Activated naive CD8-positive, alpha-beta T cell treated with anti-CD3 and anti-CD28 coated beads for 36 hours (primary cell): ENCODE measurements at regions not wholly inside any gene's neighbourhood (a gene's known extent, or its start where the extent isn't known, plus 50 kb on each side); places are given as distances from the start of the nearest gene placed in this dataset.

ENCODE experiments used
- DNase-seq: peaks from one replicate; pipeline ENCODE4 v3.0.0; 2021
- H3K27ac Mint-ChIP-seq: one replicate; pipeline ENCODE4 v1.8.0; 2022; ENCODE audit warnings: mild to moderate bottlenecking, moderate library complexity, mixed read lengths
- H3K27me3 Mint-ChIP-seq: one replicate; pipeline ENCODE4 v1.8.0; 2022; ENCODE audit warnings: mild to moderate bottlenecking, mixed read lengths
- H3K36me3 Mint-ChIP-seq: one replicate; pipeline ENCODE4 v1.8.0; 2021; ENCODE audit warnings: mild to moderate bottlenecking, mixed read lengths
- H3K4me1 Mint-ChIP-seq: one replicate; pipeline ENCODE4 v1.8.0; 2021; ENCODE audit warnings: mixed read lengths
- H3K4me3 Mint-ChIP-seq: one replicate; pipeline ENCODE4 v1.8.0; 2022; ENCODE audit warnings: mild to moderate bottlenecking, moderate library complexity, mixed read lengths
- H3K9me3 Mint-ChIP-seq: one replicate; pipeline ENCODE4 v1.8.0; 2022; ENCODE audit warnings: mixed read lengths

DNA sequence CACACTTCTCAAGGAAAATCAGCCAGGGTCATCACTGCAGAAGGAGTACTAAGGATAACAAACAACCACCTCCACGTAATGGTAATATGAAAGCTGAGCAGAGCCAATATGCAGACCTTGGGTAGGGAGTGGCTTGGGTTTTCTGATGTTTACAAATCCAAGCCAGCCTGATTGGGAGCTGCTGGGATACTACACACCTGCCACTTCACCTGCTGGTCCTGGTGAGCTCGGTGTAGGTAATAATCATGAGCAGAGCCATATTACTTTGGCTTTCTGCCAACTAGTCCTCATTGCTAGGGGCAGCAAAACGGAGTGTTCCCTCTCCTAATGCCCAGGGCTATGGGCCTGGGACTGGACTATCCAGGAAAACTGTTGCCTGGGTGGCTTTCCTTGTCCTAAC, 433.5 kb upstream of the PPP2R3A start:
- H3K27me3 Mint-ChIP-seq: no peaks in the 10 kb centered on the region
- H3K27ac Mint-ChIP-seq: no peak overlapping the region
- no peaks in the 10 kb centered on the region for H3K36me3 Mint-ChIP-seq
- H3K9me3 Mint-ChIP-seq: peaks cover 6% of the 10 kb centered on the region
- no peaks in the 10 kb centered on the region for H3K4me1 Mint-ChIP-seq
- H3K4me3 Mint-ChIP-seq: no peak overlapping the region
- no peak for DNase-seq

DNA sequence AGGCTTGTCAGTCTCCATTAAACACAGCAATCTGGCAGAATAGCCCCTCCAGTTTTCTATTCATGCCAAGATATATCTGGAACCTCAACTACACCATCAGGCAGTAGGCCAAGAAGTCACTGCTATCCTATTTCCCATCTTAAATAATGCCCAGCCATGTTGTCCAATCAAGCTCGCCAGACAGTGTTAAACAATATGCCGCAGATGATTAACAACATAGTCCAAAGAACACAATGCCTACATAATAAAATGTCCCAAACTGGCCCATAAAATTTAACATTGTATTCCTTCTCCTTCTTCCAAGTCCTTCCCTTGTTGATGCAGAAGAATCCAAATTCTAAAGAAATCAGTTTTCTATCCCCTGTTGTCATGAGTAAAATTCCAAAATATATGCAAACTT, 427.4 kb upstream of the PPP2R3A start:
- H3K27me3 Mint-ChIP-seq: no peaks in the 10 kb centered on the region
- H3K27ac Mint-ChIP-seq: no peak overlapping the region
- no peaks in the 10 kb centered on the region for H3K4me1 Mint-ChIP-seq
- no peak overlapping the region for H3K4me3 Mint-ChIP-seq
- peaks cover 6% of the 10 kb centered on the region for H3K9me3 Mint-ChIP-seq
- H3K36me3 Mint-ChIP-seq: no peaks in the 10 kb centered on the region
- DNase-seq: no peak

DNA sequence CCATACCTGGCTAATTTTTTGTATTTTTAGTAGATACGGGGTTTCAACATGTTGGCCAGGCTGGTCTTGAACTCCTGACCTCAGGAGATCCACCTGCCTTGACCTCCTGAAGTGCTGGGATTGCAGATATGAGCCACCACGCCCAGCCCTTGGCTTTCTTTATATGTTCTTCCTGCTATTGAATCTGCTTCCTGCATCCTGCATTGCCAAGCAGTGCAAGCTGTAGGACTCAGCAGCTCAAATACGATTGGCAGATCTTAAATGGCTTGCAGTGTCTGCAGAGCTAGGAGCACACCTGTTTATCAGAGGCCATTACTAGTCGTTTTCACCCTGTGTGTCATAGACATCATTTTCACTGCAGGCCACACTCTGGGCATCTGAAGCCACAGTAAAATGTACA, 426.2 kb upstream of the PPP2R3A start:
- DNase-seq: no peak
- Mint-ChIP-seq H3K9me3 (peaks cover 6% of the 10 kb centered on the region), H3K4me1 (no peaks in the 10 kb centered on the region), H3K36me3 (no peaks in the 10 kb centered on the region), H3K27ac (no peak overlapping the region), H3K27me3 (no peaks in the 10 kb centered on the region), H3K4me3 (no peak overlapping the region)

DNA sequence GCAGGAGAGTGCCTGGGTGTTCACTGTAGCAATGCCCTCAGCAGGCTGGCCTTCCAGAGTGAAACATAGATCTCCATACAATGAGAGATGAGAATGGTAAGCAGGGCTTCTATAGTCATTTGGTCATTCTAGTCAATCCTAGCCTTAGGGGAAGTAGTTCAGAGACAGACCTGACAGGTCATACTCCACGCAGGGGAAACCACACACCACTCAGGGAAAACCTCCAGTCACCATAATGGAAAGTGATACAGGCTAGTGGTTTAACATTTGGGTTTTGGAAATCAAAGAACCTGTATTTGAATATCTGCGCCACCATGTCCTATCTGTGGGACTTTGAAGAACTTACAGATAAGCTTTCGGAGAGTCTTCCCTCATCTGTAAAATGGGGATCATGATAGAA, 425.7 kb upstream of the PPP2R3A start:
- Mint-ChIP-seq H3K9me3 (peaks cover 6% of the 10 kb centered on the region), H3K27ac (no peak overlapping the region), H3K4me3 (no peak overlapping the region), H3K36me3 (no peaks in the 10 kb centered on the region), H3K4me1 (no peaks in the 10 kb centered on the region), H3K27me3 (no peaks in the 10 kb centered on the region)
- DNase-seq: no peak

DNA sequence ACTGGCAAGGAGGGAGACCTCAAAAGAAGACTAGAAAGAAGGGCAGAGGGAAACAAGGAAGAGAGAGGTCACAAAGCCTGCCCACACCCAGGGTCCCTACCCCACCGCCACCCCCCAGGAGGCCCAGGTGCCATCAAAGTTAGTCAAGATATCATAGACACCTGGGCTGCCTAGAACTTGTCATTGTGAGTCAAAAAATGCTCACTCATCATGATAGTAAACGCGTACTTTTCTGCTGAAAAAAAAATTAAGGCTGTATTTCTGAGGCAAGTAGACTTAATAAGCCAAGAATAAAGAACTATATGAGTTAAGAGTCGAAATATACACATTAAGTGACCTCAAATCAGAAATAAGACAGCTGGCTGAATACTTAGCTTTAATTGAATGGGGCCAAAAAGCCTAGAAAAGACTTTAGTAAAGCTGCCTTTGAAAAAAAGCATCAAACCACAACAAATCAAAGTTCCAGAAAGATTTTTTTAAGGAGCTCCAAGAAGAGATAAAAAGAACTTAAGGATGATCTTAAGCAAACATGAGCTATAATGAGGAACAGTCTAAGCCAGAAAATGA, 415.5 kb upstream of the PPP2R3A start:
- Mint-ChIP-seq H3K9me3 (peaks cover 2% of the 10 kb centered on the region), H3K27ac (no peak overlapping the region), H3K36me3 (no peaks in the 10 kb centered on the region), H3K4me1 (no peaks in the 10 kb centered on the region), H3K27me3 (peaks cover 4% of the 10 kb centered on the region), H3K4me3 (no peak overlapping the region)
- no peak for DNase-seq

DNA sequence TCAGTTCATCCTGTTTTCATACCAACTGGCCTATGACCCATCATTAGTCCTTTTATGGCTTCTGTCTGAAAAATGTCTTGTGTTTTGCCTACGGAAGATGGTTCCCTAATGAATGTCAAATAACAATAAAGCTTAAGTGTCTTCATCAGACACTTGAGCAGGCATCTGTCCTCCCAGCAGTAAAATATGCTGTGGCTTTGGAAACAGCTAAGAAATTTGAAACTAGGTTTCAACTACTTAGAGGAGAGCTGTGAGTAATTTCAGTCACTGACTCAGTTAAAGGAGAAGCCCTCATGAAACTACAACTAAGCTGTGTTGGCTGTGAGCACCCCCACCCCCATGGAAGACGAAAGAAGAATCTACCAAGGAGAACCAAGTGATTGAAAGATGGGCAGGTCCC, 409.4 kb upstream of the PPP2R3A start:
- Mint-ChIP-seq H3K27ac (no peak overlapping the region), H3K9me3 (no peaks in the 10 kb centered on the region), H3K36me3 (no peaks in the 10 kb centered on the region), H3K4me3 (no peak overlapping the region), H3K4me1 (no peaks in the 10 kb centered on the region), H3K27me3 (peaks cover 4% of the 10 kb centered on the region)
- DNase-seq: no peak

DNA sequence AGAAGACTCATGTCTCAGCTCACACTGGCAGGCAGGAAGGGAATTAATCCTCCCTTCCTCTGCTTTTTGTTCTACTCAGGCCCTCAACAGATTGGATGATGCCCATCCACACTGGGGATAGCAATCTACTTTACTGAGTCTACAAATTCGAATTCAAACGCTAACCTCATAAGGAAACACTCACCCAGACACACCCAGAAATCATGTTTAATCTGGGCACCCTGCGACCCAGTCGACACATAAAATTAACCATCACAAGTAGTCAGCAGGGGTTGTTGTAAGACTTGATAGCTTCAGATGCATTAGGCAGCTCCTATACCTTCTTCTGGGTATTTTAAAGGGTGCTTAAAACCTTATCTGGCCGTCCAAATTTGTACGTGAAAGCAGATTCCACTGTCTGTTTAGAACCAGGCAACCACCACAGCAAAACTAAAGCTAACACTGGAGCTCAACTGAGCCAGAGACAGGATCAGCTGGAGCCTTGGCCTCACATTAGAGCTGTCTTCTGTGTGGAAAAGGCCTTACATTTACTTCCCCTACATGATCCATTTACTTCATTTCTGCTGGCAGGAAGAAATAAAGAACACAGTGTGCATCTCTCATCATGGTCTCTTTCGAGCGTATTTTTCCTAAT, 407.3 kb upstream of the PPP2R3A start:
- peaks cover 4% of the 10 kb centered on the region for H3K27me3 Mint-ChIP-seq
- no peaks in the 10 kb centered on the region for H3K4me1 Mint-ChIP-seq
- no peak overlapping the region for H3K27ac Mint-ChIP-seq
- H3K9me3 Mint-ChIP-seq: no peaks in the 10 kb centered on the region
- H3K36me3 Mint-ChIP-seq: no peaks in the 10 kb centered on the region
- no peak overlapping the region for H3K4me3 Mint-ChIP-seq
- DNase-seq: no peak

DNA sequence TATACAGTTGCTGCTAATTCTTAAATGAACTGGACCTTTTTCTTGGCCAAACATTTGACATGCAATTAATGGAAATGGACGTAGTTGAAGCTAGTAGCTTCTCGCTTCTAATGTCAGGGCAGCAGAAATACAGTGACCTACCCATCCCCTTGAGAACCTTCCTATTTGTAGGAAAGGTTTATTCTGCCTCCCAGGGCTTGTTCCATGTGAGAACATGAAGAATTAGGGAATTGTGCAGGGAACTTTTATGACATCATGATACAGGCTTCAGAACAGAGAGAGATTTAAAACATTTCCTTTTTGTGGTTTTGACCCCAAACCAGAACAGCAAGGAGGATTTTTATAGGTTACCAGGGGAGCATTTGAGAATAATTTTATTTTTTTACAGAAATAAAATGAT, 406.6 kb upstream of the PPP2R3A start:
- H3K4me3 Mint-ChIP-seq: no peak overlapping the region
- H3K4me1 Mint-ChIP-seq: no peaks in the 10 kb centered on the region
- DNase-seq: no peak
- peaks cover 2% of the 10 kb centered on the region for H3K27me3 Mint-ChIP-seq
- H3K9me3 Mint-ChIP-seq: no peaks in the 10 kb centered on the region
- no peak overlapping the region for H3K27ac Mint-ChIP-seq
- no peaks in the 10 kb centered on the region for H3K36me3 Mint-ChIP-seq

DNA sequence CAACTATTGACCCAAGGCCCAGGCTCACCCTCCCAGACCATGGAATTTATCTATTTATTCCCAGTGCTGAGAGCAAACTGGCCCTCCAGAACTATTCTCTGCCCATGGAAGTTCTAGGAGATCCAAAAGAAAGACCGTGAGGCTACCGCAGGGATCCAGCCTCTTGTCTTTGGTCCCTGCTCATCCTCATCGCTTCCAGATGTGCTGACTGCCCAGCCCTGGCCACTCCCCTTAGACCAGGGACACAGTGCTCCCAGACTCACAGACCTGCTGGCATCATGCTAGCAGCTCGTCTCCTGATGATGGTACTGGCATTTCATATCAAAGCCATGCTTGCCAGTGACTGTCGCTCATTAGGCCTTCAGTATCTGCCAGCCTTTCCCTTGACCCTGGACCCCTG, 405.7 kb upstream of the PPP2R3A start:
- Mint-ChIP-seq H3K4me3 (no peak overlapping the region), H3K9me3 (no peaks in the 10 kb centered on the region), H3K27me3 (no peaks in the 10 kb centered on the region), H3K4me1 (no peaks in the 10 kb centered on the region), H3K36me3 (no peaks in the 10 kb centered on the region), H3K27ac (no peak overlapping the region)
- DNase-seq: no peak

DNA sequence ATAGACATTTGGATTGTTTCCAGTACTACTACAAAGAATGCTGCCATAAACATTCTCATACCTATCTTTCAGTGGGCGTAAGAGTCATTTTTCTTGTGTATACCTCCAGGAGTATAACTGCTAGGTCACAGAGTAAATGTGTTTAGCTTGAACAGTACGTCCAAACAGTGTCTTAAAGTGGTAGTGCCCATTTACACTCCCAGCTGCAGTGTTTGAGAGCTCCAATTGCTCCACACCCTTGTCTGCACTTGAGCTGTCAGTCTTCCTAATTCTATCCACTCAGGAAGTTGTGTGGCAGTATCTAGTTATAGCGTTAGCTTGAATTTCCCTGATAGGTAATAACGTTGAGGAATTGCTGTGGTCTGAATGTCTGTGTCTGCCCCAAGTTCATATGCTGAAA, 404.7 kb upstream of the PPP2R3A start:
- no peaks in the 10 kb centered on the region for H3K9me3 Mint-ChIP-seq
- H3K27me3 Mint-ChIP-seq: no peaks in the 10 kb centered on the region
- DNase-seq: no peak
- no peak overlapping the region for H3K4me3 Mint-ChIP-seq
- no peaks in the 10 kb centered on the region for H3K36me3 Mint-ChIP-seq
- H3K4me1 Mint-ChIP-seq: no peaks in the 10 kb centered on the region
- no peak overlapping the region for H3K27ac Mint-ChIP-seq

DNA sequence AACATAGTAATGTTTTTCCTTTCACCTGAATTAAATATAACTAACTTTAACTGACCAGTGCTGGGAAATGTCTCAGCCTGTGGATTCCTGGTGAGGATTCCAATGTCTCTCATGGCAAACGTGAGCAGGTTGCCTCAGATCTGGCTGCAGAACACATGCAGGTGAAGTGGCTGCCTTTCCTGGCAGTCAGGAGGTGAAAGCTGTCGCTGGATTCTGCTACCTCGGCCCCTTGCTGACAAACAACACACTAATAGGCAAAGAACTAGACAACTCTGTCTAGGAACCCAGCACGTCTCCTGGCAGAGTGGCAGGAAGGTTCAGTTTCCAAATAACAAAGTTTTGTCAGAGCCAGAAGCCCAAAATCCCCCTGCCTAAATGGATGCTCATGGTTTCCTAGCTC, 400.8 kb upstream of the PPP2R3A start:
- Mint-ChIP-seq H3K9me3 (no peaks in the 10 kb centered on the region), H3K36me3 (no peaks in the 10 kb centered on the region), H3K4me1 (no peaks in the 10 kb centered on the region), H3K27me3 (no peaks in the 10 kb centered on the region), H3K27ac (no peak overlapping the region), H3K4me3 (no peak overlapping the region)
- DNase-seq: no peak

DNA sequence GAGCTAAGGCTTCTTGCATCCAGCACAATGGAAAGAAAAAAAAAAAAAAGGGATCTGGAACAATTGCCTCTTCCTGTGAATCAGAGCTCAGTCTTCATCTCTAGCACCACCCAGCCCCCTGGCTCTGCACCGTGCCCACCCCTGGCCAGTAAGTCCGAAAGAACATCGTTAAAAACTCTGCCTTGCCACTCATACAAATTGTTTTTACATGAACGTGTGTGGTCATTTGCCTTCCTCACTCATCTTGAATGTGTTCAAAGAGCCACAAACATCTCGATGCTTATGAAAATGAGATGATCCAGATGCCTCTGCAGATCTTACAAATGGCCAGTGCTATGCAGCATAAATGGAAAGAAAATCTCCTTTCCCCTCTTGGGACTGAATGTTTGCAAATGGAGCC, 400.0 kb upstream of the PPP2R3A start:
- no peak for DNase-seq
- Mint-ChIP-seq H3K4me3 (no peak overlapping the region), H3K27ac (no peak overlapping the region), H3K4me1 (no peaks in the 10 kb centered on the region), H3K36me3 (no peaks in the 10 kb centered on the region), H3K9me3 (no peaks in the 10 kb centered on the region), H3K27me3 (no peaks in the 10 kb centered on the region)

DNA sequence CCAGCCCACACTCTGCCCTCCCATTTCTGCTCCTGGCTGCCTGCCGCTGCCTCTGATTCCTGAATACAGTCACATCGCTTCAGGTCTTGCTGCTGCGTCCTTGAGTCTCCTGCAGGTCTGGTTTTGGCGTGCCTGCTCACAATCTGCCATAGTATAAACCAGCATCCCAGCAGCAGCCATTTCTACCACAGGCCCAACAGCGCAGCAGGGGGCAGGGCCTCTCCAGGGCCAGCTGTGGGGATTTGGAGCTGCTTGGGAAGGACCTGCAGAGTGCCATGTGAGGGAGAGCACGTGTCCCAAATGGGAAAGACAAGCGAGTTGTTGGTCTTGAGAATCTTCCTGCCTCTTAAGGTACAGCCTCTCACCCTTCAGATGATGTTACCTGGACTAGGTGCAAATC, 398.3 kb upstream of the PPP2R3A start:
- Mint-ChIP-seq H3K36me3 (no peaks in the 10 kb centered on the region), H3K4me1 (no peaks in the 10 kb centered on the region), H3K4me3 (no peak overlapping the region), H3K27ac (no peak overlapping the region), H3K9me3 (no peaks in the 10 kb centered on the region), H3K27me3 (no peaks in the 10 kb centered on the region)
- DNase-seq: no peak

DNA sequence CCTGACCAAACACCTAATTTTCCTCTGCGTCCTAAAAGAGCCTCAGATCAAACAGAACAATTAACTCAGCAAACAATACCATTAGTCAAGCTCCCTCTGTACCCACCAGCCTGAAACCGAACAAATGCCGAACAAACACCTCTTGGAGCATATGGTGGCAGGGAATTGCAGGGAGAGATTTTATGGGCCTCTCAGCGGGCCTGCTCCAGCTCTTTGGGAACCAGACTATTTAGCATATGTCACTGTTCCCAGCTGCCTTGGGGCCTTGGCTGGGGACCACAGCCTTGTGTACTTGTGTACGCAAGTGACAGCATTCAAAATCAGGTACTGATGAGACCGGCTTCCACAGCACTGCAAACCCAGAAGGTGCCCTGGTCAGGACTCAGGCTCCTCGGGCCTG, 388.8 kb upstream of the PPP2R3A start:
- peaks cover 1% of the 10 kb centered on the region for H3K9me3 Mint-ChIP-seq
- H3K4me1 Mint-ChIP-seq: no peaks in the 10 kb centered on the region
- H3K27me3 Mint-ChIP-seq: no peaks in the 10 kb centered on the region

DNA sequence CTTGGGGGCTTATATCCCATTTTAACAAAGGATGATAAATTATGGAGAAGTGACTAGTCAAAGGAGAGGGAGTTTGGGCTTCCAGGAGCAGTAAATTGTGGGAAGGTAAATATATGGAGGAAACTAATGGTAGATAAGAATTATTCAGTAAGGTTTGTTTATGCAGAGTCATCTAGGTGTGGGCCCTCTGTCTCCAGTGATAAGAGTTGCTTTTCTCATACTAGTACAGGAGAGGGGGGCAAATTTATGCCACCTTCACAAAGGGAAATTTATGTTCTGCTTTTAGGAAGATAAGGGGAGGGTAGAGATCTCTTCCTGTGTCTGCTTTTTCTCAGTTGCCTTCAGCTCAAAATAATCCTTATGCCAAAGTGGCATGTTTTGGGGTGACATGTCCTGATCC, 383.7 kb upstream of the PPP2R3A start:
- no peak overlapping the region for H3K27ac Mint-ChIP-seq
- no peaks in the 10 kb centered on the region for H3K4me1 Mint-ChIP-seq
- H3K27me3 Mint-ChIP-seq: no peaks in the 10 kb centered on the region
- H3K4me3 Mint-ChIP-seq: no peak overlapping the region
- no peaks in the 10 kb centered on the region for H3K36me3 Mint-ChIP-seq
- peaks cover 1% of the 10 kb centered on the region for H3K9me3 Mint-ChIP-seq
- DNase-seq: no peak

More for the DNA sequence above, 388.8 kb upstream of the PPP2R3A start:
- Mint-ChIP-seq H3K36me3 (no peaks in the 10 kb centered on the region), H3K27ac (no peak overlapping the region), H3K4me3 (no peak overlapping the region)
- no peak for DNase-seq

DNA sequence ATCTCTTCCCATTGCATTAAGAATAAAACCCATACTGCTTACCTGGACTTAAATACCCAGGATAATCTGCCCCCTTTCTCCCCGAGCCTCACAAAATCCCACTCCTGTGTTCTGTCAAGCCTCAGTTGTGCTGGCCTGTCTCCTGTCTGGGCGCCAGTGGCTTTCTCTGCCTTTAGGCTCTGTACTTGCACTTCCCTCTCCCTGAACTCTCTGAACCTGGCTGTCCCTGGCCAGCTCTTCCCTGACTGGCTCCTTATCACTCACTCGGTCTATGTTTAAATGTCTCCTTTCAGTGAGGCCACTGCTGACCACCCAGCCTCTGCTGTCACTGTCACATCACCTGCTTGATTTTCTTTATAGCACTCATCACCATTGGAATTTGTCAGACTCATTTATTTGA, 382.7 kb upstream of the PPP2R3A start:
- peaks cover 1% of the 10 kb centered on the region for H3K9me3 Mint-ChIP-seq
- H3K36me3 Mint-ChIP-seq: no peaks in the 10 kb centered on the region
- DNase-seq: no peak
- no peak overlapping the region for H3K4me3 Mint-ChIP-seq
- no peaks in the 10 kb centered on the region for H3K4me1 Mint-ChIP-seq
- no peak overlapping the region for H3K27ac Mint-ChIP-seq
- no peaks in the 10 kb centered on the region for H3K27me3 Mint-ChIP-seq
